HG03521 (cell line): ENCODE measurements at regions not wholly inside any gene's neighbourhood (a gene's known extent, or its start where the extent isn't known, plus 50 kb on each side); places are given as distances from the start of the nearest gene placed in this dataset.

Source experiments
- ATAC-seq: cut with Tn5 transposase; IDR thresholded peaks from one replicate; pipeline ENCODE4 v1.9.1; 2021; ENCODE audit warnings: mild to moderate bottlenecking, moderate library complexity; ENCODE audit not compliant: unreplicated experiment

DNA sequence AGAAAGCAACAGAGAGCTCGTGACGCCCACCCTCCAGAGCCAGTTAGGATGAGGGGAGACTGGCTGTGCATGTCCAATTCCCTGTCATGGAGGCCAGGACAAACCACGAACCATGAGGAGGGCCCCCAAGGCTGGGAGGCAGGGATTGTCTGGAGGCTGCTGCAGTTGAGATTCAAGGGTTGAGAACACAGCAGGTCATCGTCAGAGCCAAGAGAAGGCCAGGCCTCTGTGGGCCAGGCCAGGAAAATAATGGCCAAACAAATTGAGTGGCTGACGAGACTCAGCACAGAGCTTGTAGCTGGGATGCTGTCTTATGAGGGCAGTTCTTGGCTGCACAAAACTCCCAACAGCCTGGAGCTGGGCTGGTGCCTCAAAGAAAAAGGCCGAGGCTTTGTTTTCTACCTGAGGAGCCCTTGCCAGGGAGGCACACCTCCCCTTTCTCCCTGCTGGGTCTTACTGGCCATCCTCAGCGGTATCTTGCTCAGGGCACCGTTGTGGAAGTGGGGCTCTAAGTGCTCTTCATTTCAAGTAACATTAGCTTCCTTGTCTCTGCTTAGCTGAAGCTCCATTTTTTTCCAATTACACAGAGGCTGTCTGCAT lies 665.9 kb downstream of the BCL11B start:
- ATAC-seq = no peak

DNA sequence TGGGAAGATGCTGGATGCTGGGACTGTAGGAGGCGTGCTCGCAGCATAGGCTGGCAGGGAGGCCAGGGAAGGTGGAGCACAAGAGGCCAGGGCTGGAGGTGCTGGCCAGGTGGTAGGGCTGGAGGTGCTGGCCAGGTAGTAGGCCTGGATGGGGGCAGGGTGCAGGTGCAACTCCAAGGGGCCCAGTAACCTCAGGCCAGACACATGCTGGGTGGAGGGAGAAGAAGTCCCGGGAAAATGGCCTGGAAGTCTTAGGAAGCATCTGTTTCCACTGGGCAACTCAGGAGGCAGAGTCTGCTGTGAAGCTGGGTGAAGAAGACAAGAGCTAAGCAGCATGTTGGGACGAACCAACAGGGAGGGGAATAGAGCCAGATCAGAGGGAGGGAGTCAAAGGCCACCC lies 665.2 kb downstream of the BCL11B start:
- ATAC-seq = no peak

DNA sequence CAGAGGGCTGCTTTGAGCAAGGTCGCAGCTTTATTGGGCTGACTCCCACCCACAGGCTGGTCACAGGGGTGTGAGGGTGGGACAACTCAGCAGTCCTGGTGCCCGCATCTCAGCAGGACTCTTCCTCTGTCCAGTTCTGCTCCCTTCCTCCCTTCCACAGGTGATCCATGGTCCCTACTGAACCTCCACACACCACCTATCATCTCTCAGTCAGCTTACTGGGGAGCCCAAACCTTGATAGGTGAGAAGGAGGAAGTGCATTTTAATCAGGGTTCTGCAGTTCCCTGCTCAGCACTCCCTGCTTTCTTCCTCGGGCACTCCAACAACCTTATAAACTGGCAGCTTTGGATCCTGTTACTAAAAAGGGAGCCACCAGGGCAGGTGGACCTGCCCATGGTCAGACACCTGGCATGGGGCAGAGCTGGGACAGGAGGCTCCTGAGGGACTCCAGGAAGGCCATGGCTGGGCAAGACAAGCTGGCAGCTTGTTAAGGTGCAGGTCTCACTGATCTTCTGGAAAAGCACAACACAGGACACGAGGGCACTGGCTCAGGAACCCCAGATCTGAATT lies 664.6 kb downstream of the BCL11B start:
- ATAC-seq = no peak

DNA sequence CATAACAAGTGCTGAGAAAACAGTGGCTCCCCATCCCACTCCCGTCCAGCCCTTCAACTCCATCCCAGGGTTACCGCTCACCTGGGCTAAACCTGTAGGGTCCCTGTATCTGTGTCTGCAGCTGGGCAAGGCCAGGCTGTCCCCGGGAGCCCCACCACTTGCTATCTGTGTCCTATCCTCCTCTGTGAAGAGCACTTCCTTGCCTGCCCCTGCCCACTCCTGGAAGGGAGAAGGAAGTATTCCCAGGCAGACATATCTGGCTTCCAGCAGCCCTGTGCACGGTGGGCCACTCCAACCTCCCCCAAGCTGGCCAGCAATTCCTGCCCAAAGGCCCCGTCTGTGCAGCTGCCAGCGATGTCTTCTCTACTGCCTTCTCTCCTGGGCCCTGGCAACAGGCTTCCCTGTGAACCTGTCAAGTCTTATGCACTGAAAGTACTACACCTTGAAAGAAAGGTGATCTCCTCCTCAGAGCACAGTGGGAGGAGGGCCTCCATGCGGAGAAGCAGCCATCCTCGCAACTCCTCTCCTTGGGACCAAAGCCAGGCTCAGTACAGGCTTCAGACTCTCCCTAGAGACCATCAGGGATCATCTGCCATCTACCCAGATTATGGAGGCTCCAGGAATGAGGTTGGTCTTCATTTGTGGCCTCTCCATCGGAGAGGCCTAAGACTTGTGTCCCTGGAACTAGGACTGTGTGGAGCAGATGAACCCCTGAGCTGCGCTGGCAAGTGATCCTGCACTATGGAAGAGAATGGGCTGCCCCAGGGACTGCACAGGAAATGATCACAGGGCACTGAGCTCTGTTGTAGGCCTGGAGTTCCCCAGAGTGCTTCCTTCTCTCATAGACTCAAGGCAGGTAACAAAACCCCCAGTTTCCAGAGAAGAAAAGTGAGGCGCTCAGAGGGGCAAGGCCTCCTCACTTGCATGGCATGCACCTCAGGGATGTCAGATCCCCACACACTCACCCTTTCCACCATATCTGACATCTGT lies 663.6 kb downstream of the BCL11B start:
- no peak for ATAC-seq

DNA sequence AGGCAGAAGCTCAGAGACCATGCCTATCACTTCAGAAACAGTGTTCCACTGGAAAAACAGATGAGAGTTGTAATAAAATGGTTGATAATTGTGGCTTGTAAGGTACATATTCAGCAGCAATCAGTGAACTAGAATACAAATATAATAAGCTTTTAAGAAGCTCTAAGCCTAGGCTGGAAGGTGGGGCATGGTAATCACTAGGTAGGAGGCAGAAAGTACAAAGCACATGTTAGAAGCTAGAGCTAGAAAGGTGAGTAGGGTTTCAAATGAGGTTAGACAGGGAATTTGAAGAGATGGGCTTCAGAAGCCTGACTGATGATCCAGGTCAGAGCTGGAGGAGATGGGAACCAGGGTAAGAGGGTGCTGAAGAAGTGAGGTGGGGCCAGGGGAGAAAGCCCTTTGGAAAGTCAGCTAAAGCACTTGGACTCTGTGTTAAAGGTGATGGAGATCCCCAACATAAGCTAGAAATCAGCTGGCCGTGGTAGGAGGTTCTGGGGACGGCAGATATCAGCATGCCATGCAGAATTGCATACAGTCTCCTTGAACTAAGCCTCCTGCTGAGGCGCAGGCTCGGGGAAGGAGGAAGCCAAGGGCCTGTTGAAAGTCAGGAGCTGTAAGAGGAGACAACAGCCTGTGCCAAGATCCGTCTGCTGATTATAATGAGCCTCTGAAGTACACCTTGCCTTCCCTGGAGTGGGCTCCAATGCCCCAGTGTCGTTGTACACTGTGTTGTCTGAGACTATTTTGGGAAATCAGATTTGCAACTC lies 659.4 kb downstream of the BCL11B start:
- ATAC-seq = no peak

DNA sequence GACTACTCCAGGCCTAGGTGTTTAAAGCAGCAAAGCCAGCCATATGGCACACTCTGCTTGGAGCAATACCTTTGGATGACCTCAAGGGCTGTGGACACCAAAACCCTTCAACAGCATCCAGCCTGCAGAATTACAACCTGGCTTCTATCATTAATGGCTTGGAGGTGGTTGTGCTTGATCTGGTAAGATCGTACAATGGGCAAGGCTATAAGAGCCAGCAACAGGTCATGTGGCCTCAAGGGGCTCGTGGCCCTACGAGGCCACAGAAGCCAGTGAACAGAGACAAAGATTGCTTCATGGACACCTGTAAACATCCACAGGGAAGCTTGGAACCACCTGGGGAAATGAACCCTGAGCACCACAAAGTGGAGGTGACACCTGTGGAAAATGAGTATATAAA lies 657.3 kb downstream of the BCL11B start:
- ATAC-seq = no peak

DNA sequence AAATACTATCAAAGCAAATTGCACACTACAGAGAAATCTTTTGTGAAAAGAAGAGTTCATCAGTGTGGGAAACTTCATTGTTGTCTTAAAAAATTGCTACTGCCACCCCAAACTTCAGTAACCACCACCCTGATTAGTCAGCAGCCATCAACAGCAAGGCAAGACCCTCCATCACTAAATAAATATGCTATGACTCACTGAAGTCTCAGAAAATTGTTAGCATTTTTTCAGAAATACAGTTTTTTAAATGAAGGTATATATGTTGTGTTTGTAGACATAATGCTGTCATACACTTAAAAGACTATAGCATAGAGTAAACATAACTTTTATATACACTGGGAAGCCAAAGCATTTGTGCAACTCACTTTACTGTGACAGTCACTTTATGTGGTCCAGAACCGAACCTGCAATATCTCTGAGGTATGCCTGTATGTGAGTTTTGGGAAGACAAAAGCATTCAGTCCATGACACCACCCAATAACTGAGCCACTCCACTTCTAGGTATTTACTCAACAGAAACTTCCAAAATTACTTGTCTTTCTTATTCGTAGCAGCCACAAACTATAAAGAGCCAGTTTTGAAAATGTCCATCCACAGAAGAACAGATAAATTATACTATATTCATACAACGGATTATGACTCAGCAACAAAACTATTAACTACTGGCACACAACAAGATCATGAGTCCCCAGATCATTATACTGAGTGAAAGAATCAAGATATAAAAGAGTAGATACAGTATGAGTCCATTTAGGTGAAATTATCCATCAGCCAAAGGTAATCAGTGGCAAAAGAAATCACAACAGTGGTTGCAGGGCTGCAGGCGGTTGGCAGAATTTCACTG lies 649.6 kb downstream of the BCL11B start:
- ATAC-seq = no peak

DNA sequence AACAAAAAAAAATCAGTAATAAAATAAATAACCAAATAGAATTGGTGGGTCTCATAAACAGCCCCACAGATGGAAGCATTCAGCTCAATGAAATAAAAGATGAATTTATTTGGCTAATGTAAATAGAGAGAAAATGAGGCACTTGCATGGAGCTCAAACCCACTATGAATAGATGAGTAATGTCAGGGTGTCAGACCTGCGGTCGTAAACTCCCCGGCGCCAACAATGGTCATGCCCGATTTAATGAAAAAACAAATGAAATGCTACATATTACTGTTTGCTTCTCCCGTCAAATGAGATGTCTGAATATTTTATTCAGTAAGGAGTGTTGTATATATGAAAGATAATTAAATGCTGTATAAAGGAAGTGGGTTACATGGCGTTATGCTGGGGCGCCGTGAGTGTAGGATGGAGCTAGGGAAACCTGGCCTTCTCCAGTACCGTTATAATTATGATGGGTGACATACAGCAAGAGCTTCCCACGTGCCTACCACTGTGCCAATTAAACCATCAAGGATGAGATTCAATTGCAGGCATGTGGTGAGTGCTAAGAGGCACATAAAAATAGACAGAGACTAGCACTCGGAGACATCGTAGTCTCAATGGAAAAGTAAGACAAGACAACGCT lies 648.1 kb downstream of the BCL11B start:
- ATAC-seq = no peak

DNA sequence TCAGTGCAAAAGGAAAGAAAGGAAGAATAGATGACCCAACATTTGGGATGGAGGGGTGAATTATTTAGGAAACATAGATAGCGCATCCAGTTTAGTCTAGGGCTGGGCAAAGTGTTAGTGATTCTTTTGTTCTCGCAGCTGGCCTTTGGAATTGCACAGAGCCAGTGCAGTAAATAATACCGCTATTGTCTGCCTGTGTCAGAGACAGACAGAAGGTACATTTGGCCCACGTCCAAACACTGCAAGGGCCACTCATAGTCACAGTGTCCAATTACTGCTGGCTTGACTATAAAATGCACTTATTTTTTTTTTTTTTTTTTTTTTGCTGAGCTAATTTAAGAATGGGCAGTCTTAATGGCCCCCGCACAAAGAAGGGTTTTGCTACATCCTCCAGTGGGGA lies 638.6 kb downstream of the BCL11B start:
- ATAC-seq = no peak

DNA sequence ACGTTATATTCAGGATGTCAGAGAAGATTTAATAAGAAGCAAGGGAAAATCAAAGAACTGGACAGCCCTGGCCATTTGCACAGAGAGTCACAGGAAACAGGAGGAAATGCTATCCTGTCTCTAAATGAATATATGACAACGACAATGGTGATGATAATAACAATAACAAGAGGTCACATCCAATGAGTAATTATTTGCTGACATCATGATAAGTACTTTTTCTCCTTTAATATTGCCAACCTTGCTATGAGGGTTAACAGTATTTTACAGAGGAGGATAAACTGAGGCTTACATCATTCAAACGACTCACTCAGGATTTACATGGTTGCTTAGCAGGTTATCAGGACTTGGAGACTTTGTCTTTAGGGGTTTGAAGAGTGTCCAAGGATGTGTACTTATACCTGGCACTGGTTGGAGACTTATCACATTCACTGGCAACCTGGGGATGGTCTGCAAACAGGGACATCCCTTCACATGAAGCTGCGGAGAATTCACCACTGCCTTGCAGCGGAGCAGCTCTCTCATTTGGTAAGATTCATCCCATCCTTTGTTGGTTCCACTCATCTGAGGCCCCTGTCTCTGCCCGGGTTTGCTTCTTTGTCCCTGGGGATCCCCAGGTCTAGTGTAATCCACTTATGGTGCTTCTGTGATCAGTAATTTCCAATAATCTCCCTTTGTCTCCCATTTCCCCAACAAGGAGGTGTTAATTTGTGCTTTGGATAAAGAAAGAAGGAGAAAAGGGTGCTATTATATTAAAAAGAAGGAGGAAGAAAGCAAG lies 637.8 kb downstream of the BCL11B start:
- no peak for ATAC-seq

DNA sequence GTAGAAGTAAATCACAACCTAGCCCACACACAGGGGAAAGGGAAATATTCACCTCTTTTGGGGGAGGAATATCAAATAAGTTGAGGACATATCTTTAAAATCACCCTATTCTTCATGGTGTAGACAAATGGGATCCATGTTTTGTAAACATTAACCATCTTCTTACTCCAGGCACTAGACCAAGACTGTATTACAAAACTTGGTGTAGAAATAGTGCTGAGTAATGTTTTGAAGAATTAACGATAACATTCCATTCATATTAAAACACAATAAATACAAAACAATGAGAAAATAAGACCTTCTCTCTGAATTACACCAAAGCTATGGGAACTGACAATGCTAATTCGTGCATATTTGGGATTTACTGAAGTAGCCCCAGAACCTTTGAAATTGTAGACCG lies 633.6 kb downstream of the BCL11B start:
- no peak for ATAC-seq

DNA sequence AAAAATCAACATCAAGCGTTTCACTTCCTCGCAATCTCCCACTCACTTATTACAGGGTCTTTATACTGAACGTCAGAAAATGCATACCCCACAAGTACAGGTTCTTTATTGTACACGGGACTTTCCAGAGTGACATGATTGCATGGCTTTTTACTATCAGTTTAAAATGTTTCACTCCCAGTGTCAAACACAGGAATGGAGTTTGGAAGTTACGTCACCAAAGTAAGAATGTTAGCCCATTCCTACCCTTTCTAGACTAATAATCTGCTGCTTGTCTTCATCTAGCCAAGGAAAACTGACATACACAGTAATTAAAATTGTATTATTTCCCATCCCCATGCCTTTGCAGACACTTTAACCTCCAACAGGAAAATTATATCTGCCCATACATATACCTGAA lies 624.2 kb downstream of the BCL11B start:
- no peak for ATAC-seq

DNA sequence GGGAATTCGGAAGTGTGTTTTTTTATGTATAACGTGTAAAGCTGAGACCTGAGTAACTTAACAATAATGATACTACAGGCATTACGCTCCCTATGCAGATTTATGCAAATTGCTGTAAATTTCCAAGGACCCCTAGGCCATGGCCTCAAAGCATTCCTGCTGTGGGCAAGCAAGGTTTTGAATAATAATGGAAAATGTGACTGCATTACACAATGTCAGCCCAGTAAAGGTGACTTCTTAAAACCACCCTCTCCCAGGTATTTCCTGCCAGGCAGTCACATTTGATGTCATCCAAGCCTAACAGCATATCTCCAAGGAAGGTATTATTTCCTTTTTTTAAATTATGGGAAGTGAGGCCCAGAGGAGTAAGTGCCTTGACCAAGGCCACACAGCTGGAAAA lies 621.0 kb downstream of the BCL11B start:
- no peak for ATAC-seq

DNA sequence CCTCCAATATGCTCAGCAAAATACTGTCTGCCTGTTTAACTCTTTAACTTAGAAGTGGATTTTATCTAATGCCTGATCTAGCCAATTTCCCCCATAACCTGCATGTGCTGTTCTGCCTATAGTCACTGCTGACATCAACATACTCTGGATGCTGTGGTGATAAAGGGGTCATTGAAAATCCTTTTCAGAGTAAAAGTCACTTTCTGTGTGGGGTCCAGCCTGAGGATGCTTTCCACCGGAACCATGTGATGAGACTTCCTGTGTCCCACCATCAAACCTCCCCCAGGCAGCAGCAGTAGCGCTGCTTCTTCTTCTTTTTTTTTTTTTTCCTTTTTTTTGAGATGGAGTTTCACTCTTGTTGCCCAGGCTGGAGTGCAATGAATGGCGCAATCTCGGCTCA lies 607.0 kb downstream of the BCL11B start:
- ATAC-seq = no peak

DNA sequence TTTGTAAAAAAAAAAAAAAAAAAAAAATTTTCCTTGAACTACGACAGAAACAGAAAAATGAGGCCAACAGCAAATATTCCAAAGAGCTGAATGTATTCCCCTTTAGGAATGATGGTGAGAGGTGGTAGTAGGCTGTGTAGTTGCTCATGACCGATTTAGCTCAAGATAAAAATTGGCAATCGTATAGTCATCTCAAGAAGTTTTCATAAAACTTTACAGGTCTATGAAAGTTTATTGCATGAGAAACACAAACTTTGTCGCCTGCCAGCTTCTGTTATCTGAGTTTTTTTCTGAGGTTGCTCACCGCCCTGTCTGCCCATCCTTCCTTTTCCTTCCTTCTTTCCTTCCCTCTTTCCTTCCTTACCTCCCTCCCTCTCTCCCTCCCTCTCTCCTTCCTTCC lies 605.5 kb downstream of the BCL11B start:
- no peak for ATAC-seq

DNA sequence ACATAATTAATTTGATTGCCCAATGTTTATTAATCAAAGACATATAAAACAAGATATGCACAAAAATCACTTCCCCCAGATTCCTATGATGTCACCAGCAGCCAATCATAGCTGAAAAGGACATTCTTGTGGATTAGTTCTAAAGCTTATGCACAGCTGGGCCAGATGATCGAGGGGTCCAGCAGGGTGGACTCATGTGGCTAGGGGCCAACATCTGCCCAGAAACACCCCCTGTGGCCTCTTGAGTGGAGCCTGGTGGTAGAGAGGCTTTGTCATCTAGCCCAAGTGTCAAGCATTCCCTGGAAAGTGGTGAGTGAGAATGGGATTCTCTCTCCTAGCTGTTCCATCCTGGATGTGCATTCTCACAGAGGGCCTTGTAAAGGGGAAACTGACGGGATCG lies 590.0 kb downstream of the BCL11B start:
- ATAC-seq = no peak

DNA sequence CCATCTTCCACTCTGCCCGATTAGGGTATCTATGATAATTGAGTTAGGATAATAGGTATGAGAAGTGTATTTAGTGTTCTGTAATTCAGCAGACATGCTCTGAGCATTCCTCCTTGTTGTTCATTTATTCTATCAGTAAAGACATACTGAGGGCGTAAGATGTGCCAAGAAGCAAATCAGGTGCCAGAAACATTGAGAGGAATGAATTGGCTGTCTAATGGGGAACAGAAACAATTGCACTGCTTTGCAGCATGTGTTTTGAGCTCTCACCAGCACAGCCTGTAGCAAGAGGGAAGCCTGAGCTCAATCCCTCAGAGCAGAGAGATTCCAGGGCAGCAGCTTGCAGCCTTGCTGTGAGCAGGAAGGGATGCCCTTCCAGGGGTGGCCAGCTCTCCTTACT lies 589.3 kb downstream of the BCL11B start:
- no peak for ATAC-seq

DNA sequence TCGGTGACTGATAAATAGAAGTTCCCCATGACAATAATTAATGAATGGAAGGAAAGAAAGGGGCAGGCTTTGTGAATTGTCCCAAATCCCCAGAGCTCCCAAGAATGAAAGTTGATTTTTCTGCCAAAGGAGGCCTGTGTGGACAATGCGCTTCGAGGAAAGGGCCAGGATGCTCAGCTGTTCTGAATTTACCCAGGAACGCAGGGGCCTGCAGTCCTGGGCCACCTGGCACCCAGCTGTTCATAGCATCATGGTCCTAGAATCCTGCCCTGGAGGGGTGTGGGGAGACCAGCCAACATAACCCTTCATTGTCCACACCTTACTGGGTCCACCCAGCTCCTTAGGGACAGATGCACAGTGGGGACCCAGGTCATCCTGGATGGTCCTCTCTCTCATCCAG lies 587.5 kb downstream of the BCL11B start:
- ATAC-seq = no peak

DNA sequence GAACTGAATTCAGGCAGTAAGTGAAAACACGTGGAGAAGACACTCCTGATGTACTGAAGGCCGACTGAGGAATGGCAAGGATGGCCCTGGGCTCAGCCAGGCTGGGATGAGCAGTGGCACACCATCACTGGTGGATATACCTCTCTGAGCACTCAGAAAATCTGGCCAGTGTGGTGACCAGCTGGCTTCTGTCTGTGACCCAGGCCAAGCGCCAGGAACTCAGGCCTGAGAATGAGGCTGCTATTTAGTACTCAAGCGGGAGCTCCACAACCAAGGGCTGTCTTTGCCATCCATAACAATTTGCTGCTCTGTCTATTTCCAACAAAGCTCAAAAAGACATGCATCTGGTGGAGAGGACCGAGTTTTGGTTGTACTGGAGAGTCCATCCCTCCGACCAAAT lies 586.3 kb downstream of the BCL11B start:
- no peak for ATAC-seq
